Left ventricle myocardium superior (tissue), 1 donor: ENCODE measurements at regions not wholly inside any gene's neighbourhood (a gene's known extent, or its start where the extent isn't known, plus 50 kb on each side); places are given as distances from the start of the nearest gene placed in this dataset.
"Not testable (repeated sequence)": the region's sequence is repeated elsewhere in the genome, so short reads cannot be mapped to it uniquely, and the experiment has no call there.

Experiments
- ATAC-seq: fragments of 200-7000 bp; cut with Tn5 transposase; one replicate; pipeline ENCODE4 v1.9.1; 2020; ENCODE audit warnings: mild to moderate bottlenecking, moderate library complexity
- DNase-seq: peaks from one replicate; pipeline ENCODE4 v3.0.0-alpha.2; 2020
- intact Hi-C: fragments of 100-400 bp; cut with micrococcal nuclease; formaldehyde crosslinking; loops from one replicate; pipeline ENCODE4 v1.11.0; 2022
- donor health status: DM: no; HTN: yes; CAD: no; lungs with severe emphysema.

DNA sequence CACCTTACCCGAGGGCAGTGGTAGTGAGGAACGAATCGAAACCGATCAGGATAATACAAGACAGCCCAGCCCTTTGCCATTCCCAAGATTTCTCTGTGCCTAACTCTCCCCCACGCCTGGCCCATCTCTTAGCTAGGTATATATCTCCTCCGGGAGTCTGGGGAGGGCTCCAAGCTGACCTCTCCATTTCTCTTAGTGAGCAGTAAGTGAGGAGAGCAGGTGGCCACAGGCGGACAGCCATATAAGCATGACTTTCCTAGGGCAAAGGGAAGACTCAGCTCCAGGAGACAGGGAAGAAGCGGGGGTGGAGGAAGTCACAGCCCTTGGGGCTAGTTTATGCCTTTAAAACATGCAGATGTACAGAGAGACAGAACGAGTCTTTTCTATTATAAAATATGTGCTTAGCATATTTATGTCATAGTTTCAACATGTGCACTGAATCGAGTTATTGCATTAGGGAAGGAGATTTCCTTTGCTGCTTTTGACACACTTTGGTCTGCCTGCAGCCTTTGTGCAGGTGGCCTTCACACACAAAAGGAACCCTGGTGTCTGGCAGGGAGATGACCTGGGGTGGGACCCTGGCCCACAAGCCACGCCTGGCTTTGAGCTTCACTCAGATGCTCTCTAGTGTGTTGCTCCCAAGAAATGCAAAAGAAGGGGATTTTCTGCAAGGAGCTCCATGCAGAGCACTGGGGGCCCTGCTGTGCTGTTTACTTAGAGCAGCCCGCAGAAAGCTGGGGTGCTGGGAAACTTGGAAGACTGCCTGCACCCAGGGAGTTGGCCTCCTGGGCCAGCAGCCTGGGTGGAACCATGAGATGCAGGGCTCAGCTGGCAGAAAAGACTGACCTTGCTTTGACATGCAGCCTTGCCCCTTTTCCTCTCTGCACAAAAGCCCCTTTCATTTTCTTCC lies 613.3 kb downstream of the BCOR start:
- no peak for ATAC-seq
- no peak for DNase-seq
- intact Hi-C loops: no loop called here

DNA sequence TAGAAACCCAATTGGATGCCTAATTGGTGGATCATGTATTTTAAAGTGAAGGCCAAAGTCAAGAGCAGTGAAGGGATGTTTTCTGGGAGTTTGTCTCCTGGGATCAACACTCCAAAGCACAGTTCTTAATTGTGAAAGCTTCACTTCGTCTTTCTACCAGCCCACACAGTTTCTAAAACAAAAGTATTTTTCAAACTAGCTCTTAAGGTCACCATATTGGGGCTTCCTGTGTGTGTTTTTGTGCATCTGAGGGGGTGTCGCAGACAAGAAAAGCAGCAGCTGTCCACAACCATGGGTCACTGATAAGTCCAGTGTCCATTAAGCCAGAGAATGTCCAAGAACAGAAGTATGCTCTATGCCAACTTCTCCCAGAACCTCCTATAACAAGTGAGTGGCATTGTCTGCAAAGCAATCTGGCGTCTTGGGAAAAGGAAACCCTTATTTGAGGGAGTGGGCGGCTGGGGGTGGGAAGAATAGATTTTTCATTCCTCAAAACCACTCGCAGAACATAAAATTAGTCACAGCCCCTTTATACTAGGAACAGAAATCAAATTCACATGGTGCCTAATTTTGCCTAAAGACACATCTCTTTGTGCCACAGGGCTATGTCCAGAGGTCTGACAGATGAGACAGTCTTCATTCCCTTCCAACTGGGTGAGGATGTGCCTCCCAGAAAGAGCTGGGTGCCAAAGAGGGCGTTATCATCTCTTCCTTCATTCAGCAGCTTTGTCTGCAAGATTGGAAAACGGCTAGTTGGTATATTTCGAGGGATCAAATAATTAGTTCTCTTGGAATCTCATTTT lies 610.4 kb downstream of the BCOR start:
- intact Hi-C loops: no loop called here
- no peak for ATAC-seq
- no peak for DNase-seq

DNA sequence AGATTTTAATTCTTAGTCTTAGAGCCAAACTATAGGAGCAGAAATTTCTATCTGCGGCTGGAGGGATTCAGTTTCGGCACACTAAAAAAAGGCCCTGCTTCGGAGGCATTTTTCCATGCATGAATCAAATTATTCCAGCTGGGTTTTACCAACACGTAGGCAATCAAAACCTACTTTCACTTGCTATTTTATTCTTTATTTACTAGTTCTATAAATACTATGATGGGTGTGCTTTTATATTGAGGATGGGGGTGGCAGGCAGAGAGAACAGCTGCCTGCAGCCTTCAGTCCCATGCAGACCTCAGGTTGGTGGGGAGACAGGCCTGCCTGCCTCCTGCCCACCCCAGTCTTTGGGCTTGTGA lies 609.8 kb downstream of the BCOR start:
- intact Hi-C loops: no loop called here

DNA sequence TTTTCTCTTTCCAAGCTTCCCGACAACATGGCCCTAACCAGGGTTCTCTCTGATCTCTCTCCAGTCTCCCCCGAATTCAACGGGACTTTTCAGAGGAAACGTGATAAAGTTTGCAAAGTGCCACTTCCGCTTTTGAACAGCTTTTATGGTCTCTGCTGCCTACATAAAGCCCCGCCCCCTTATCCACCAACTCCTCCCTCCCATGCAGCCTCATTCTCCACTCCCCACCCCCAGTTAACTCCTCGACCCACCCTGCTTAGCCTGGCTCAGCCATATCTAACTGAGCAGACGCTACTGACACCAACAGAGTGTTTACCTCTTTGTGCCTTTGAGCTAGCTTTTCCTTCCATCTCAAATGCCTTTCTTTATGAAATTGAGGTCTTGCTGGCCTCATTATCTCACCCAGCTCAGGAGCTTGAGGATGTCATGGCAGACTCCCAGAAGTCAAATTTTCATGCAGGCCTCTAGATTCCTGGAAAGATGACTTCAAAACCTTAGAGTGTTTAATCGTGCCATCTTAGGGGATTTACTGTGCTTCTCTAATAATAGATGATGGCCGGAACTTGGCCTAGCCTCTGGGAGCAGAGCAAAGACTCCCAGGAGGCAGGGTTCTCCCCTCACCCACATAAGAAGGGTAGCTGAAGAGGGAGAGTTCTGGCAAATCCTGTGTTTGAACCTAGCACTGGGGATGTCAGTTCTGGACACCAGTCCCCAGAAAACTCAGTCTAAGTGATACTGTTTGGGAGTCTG lies 606.0 kb downstream of the BCOR start:
- DNase-seq (no peak), ATAC-seq (peak; percentile 33)
- intact Hi-C loops: no loop called here

More for the DNA sequence above, 609.8 kb downstream of the BCOR start:
- no peak for DNase-seq
- ATAC-seq: no peak

DNA sequence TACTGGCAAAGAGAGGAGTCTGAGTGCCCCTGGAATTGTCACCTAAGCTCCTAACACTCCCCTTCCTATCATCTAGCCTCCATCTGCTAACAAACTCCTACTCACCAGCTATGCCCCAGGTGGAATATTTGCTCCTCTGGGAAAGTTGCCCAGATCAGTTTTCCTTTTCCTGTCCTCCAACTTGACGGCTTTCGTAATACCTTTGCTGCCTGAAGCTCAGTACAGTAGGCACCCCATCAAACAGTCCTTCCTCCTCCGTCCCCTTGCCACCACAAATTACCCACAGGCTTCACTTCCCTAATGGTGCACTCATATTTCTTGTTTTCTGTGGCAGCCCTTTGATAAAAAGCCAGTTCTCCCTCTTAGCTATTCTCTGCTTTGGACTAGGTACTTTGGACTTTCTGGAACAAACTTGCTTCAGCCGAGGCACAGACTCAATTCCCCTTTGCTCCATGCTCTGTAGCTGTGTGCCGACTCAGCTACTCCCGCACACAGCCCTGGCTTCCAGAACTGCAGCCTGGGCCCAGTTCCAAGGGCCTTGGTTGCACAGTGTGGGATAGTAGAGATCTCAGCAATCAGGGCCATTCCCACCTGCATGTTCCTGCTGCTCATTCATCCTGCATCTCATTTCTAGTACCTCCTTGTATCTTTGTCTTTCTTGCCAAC lies 605.1 kb downstream of the BCOR start:
- intact Hi-C loops: no loop called here
- ATAC-seq (peak; percentile 64), DNase-seq (peak; percentile 60)

DNA sequence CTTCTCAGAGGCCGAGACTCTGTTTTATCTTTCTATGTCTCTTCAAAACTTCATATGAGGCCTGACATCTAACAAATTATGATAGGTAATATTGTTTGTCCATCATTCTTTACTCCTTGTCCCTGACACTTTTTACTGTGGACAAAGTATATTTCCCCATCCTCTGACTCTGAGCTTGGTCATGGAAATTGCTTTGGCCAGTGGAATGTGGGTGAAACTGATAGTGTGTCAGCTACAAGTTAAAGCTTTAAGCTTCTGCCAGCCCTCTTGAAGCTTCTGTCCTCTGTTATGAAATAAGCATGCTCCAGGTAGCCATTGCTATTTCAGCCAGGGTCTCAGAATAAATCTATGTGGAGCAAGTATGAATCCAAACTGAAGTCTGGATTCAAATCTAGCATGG lies 604.6 kb downstream of the BCOR start:
- ATAC-seq: no peak
- no peak for DNase-seq
- intact Hi-C loops: no loop called here

DNA sequence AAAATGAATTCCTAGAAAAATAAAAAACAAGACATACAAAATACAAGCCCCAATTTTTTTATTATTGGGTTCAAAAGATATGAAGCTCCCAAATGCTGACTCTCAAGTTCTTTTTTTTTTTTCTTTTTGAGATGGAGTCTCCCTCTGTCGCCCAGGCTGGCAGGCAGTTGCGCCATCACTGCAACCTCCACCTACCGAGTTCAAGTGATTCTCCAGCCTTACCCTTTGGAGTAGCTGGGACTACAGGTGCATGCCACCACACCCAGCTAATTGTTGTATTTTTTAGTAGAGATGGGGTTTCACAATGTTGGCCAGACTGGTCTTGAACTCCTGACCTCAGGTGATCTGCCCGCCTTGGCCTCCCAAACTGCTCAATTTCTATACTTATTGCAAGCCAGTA lies 600.6 kb downstream of the BCOR start:
- ATAC-seq, DNase-seq, intact Hi-C loops: not testable (repeated sequence)

DNA sequence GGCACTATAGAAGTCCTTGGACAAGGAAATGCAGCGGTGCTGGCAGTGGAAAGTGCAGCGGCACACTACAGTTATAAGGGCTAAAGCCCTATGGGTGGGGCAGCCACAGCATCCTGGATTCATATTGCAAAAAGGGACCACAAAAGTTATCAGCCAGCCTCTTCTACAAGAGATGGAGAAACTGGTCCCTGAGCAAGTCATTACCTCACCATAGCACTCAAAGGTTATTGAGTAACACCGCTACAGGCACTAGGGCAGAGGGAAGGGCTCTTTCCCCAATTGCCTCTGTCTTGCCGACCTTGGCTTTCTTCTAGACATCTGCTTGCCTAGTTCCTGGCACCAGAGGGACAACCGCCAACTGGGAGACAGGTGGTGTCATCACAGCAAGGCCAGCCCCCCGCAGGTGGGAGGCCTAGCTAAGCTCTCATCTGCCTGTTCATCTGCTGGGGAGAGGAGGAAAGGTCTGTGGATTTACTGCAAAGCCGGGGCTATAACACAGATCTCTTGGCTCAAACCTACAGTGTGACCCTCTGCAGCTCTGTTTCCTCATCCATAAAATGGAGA lies 600.0 kb downstream of the BCOR start:
- DNase-seq (no peak), ATAC-seq (no peak)
- intact Hi-C loops: no loop called here

DNA sequence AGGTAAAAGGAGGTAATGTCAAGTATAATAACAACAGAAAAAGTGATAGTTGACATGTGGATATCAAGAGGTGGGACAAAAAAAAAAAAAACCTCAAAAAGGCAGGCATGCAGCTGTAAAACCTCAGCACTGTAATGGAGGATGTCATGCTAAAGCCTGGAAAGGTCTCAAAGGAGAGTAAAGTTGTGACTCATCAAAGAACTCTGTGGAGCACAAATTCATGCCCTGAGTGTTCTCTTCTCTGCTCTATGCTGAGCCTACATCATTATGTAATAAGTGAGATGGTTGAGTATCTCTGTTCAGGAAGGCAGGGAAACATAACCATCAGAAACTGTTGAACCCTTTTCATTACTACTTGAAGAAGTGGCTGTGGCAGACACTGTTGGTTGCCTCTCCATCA lies 597.8 kb downstream of the BCOR start:
- ATAC-seq (no peak), DNase-seq (no peak)
- intact Hi-C loops: no loop called here

DNA sequence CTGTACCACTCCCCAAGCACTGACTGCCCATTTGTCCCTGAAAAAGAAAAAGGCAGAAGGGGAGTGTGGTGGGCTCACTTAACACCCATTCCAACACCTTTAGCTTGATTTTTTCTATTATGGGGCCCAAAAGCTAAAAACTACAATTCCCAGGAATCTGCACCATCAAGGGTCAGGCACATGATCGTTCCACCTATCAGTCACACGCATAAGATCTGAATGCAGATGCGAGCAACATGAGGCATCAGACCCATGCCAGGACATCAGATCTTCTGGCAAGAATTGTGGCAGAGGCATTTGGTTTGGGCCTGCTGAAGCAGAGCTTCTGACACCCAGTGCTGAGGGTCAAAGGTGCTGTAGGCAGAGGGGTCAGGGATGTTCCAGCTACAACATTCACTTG lies 595.9 kb downstream of the BCOR start:
- ATAC-seq (no peak), DNase-seq (no peak)
- intact Hi-C loops: no loop called here

DNA sequence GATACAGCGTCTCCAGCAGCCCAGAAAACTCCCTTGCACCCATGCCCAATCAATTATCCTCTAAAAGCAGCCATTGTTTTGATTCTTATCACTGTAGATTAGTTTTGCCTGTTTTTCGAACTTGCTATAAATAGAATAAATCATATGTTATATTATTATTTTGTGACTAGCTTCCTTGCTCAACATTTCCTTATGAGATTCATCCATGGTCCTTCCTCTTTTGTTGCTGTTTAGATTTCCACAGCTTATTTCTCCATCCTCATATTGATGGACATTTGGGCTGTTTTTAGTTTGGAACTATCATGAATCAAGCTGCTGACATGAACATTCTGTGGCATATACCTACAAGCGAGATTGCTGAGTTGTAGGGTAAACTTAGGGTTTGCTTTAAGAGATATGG lies 595.3 kb downstream of the BCOR start:
- DNase-seq (no peak), ATAC-seq (no peak)
- intact Hi-C loops: no loop called here

DNA sequence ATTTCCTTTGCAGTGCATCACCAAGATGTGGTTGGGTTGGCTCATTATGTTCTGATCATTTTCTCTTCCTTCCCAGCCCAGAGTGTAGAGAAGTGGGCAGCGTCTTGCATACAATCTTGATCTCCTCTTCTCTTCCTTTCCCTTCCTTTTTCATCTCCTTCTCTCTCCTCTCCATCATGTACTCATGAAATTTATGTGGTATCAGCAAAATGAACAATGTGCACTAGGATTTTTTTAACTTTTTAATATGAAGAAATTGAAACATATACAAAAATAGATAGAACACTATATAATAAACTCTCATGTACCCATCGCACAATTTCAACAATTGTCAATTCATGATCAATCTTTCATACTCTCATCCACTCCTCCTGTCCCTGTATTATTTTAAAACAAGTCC lies 593.5 kb downstream of the BCOR start:
- intact Hi-C loops: no loop called here
- ATAC-seq (no peak), DNase-seq (no peak)

DNA sequence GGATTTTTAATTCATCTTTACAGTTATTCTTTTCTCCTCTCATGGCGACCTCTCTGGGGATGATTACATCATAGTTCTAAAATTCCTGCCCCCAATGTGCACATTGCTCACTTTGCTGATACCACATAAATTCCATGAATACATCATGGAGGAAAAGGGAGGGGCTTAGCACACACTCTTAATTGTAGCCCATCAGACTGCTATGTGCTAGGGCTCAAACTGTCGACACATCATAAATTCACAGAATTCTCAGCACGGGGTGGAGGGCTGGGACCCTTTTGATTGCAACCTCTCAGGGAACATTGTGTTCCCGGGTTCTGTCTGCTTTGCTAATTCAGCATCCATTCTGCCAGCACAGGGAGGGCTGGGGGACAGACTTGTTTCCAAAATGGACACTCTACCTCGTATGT lies 592.9 kb downstream of the BCOR start:
- intact Hi-C loops: no loop called here
- ATAC-seq (peak; percentile 74), DNase-seq (no peak)

DNA sequence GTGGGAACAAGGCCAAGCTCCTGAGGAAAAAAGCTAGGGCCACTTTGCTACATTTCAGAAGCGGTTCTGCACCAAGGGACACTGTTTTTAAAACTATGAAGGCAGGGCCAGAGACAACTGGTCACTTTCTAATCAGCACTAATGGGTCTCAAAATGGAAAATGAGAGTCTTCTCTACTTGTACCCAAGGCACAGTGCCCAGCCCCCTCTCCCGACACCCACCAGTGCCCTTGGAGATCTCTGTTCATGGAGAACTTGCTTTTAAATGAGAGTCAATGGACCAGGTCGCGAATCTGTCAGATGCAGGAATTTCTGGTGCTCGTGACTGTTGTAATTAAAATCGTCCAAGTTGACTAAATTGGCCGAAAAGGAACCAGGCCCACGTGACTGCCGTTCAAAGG lies 591.6 kb downstream of the BCOR start:
- intact Hi-C loops: no loop called here
- no peak for ATAC-seq
- no peak for DNase-seq

DNA sequence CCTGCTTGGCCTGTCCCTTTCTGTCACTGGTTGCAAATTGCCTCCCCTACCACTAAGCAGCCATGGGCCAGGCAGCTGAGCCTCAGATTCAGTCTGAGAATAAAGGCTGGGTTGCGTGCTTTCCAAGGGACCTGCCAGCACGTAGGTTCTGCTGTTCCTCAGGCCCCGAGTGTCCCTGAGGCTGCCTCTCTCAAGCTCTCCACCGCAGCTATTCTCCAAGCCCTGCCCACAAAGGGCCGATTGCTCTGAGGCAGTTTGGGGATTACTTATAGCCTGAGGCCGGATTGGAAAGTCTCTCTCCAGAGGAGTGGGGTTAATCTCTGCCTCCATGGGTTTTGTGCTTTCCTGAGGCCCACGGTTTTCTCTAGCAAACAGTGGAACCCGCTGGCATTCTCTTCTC lies 590.7 kb downstream of the BCOR start:
- intact Hi-C loops: no loop called here
- DNase-seq (no peak), ATAC-seq (no peak)

DNA sequence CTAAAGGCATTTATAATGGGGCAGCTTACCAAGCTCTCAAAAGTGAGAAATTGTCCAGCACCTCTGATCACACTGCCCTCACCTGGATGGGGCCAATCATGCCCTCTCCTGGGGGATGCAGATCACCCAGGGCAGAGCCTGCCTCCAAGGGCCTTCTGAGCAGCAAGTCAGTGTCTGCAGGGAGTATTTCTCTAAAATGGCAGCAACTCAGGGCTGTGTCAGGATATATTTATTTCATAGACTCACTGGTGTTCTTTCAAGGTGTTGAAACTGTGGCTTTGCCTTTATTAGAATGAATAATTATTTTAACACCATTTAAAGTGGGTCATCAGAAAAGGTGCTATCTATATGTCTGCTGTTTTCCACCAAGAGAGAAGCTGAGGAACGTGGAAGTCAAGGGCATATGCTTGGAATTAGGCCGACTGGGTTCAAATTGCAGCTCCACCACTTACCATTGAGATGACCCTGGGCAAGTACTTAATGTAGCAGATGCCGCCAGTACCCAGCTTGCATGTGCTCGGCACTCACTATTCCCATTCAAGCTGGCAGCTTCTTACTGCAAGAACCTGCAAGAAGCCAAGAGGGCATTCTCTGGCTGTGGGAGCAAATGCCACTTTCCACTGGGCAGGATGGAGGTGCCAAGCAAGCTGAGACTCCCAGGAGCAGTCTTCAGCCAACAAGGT lies 590.0 kb downstream of the BCOR start:
- DNase-seq (no peak), ATAC-seq (peak; percentile 87)
- intact Hi-C loops: no loop called here

DNA sequence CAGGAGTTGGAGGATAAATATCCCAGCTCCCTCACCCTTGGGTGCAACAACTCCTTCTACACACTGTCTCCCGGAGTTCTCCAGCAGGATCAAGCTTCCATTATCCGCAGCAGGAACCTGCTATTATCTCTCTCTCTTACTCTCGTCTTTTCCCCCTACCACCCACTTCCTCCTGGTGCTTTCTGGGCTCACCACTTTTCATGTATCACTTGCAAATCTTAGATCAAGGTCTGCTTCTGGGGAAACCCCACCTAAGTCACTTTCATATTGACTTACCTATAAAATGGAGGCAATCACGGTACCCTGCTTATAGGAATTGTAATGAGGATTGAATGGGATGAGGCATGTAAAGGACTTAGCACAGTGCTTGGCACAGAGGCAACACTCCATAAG lies 589.5 kb downstream of the BCOR start:
- ATAC-seq (no peak), DNase-seq (no peak)
- intact Hi-C loops: no loop called here

DNA sequence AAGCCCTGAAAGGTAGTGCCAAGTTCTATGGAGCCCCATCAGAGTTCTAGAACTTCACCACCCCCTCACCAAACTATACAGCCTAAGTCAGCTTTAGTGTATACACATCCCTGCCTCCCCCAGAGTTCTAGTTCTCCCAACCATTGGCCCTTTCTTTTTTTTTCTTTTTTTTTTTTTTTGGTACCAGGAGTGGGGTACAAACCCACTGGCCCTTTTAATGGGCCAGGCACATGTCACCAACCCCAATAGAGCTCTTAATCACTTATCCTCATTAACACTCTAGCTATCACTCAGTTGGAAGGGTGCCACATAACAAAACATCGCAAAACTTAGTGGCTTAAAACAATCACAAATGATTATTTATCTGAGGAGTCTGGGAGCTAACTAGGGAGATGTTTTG lies 588.6 kb downstream of the BCOR start:
- ATAC-seq: no peak
- DNase-seq: no peak
- intact Hi-C loops: no loop called here

DNA sequence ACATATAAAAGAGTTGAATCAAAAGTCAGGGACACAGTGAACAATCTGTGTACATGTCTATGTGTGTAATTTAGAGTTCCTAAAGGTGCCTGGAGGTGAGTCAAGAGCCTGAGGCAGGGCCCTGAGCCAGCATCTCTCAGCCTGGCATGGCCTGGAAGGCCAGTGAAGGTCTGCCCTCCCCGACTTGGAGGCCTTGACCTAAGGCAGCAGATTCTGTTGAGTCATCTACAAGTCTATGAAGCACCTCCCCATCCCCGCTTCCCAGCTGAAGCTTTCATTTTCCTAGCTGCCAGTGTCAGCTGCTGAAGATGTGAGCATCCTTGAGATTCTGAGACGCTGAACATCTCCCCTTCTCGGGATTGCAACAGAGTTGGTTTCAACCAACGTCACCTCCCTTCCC lies 583.9 kb downstream of the BCOR start:
- ATAC-seq (no peak), DNase-seq (no peak)
- intact Hi-C loops: no loop called here
